Tibial nerve (tissue), 4 donors: ENCODE measurements at regions not wholly inside any gene's neighbourhood (a gene's known extent, or its start where the extent isn't known, plus 50 kb on each side); places are given as distances from the start of the nearest gene placed in this dataset.

Source experiments
- EP300 ChIP-seq, 2 donors: sonication (generic); formaldehyde crosslinking; IDR thresholded peaks; one replicate each; pipeline ENCODE4 v1.6.1; 2017; ENCODE audit warnings: antibody characterized with exemption in 2 of 2, mild to moderate bottlenecking in 1 of 2
- POLR2A ChIP-seq, 2 donors: fragments of 450-650 bp; IDR thresholded peaks; one replicate each; pipeline ENCODE4 v1.6.1; 2017; ENCODE audit warnings: antibody characterized with exemption in 2 of 2, mild to moderate bottlenecking in 2 of 2, moderate library complexity in 2 of 2
- TF ChIP-seq, protein P1 (sequence below), 5 experiments: fragments of 200-600 bp in 3 of 5; fragments of 450-650 bp in 2 of 5; sonication (generic) in 3 of 5; IDR thresholded peaks; one replicate each; pipeline ENCODE4 v1.5.1; 2016 to 2019; ENCODE audit warnings: antibody characterized with exemption in 5 of 5, mild to moderate bottlenecking in 3 of 5, moderate library complexity in 2 of 5

DNA sequence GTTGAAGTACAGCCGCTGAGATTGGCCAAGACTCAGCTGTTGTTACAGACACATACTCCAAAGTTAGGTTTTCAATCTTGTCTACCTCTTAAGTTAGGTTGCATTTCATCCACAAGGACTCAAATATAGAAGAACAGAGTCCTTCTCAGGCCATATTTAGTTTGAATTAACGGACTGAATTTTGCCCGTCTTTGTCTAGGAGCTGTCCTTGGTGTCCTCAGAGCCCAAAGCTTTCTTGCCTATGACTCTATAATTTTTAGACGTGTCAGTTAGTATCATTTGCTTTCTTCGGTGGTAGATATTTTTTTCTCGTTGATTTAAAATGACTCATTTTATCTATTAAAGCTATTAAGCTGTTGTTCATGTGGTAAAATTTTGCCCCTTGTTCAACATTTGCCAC is 403.2 kb downstream of the HS3ST3B1 start:
- TF ChIP-seq, protein P1, sequence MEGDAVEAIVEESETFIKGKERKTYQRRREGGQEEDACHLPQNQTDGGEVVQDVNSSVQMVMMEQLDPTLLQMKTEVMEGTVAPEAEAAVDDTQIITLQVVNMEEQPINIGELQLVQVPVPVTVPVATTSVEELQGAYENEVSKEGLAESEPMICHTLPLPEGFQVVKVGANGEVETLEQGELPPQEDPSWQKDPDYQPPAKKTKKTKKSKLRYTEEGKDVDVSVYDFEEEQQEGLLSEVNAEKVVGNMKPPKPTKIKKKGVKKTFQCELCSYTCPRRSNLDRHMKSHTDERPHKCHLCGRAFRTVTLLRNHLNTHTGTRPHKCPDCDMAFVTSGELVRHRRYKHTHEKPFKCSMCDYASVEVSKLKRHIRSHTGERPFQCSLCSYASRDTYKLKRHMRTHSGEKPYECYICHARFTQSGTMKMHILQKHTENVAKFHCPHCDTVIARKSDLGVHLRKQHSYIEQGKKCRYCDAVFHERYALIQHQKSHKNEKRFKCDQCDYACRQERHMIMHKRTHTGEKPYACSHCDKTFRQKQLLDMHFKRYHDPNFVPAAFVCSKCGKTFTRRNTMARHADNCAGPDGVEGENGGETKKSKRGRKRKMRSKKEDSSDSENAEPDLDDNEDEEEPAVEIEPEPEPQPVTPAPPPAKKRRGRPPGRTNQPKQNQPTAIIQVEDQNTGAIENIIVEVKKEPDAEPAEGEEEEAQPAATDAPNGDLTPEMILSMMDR (IDR thresholded peaks at IDR 0.05) = no peak
- TF ChIP-seq POLR2A (IDR thresholded peaks at IDR 0.05) (no peak), EP300 (IDR thresholded peaks at IDR 0.05) (no peak)
